ENCODE measurements at regions not wholly inside any gene's neighbourhood (a gene's known extent, or its start where the extent isn't known, plus 50 kb on each side); places are given as distances from the start of the nearest gene placed in this dataset.

- Histone ChIP-seq H3K27me3 (replicated peaks; ENCODE audit: insufficient read depth) (no peaks in the 10 kb centered on the region), H3K4me1 (ENCODE audit: control insufficient read depth in 1 of 2, low read depth in 2 of 2) (no peaks in the 10 kb centered on the region), H3K4me3 (no peak overlapping the region), H3K27ac (no peak overlapping the region), H3K36me3 (no peaks in the 10 kb centered on the region), H3K9me3 (no peaks in the 10 kb centered on the region)
- no peak for DNase-seq (ENCODE audit: low spot score)
- no peak for ATAC-seq (ENCODE audit: insufficient number of reproducible peaks, low FRiP score, low read depth)
- TF ChIP-seq CTCF (IDR thresholded peaks at IDR 0.05) = no peak
These were observed 791.9 kb upstream of the CDH6 start for GRCh38 chr5:30401479-30402058.

GRCh38 chr5:30398423-30398822 lies 795.1 kb upstream of the CDH6 start:
- Histone ChIP-seq H3K4me3 (no peak overlapping the region), H3K9me3 (no peaks in the 10 kb centered on the region), H3K27me3 (replicated peaks; ENCODE audit: insufficient read depth) (no peaks in the 10 kb centered on the region), H3K36me3 (no peaks in the 10 kb centered on the region), H3K4me1 (ENCODE audit: control insufficient read depth in 1 of 2, low read depth in 2 of 2) (no peaks in the 10 kb centered on the region), H3K27ac (no peak overlapping the region)
- TF ChIP-seq CTCF (IDR thresholded peaks at IDR 0.05) = no peak
- DNase-seq (ENCODE audit: low spot score) (no peak), ATAC-seq (ENCODE audit: insufficient number of reproducible peaks, low FRiP score, low read depth) (no peak)

GRCh38 chr5:30392897-30393296 lies 800.6 kb upstream of the CDH6 start:
- Histone ChIP-seq H3K4me3 (no peak overlapping the region), H3K27me3 (replicated peaks; ENCODE audit: insufficient read depth) (no peaks in the 10 kb centered on the region), H3K9me3 (no peaks in the 10 kb centered on the region), H3K27ac (no peak overlapping the region), H3K4me1 (ENCODE audit: control insufficient read depth in 1 of 2, low read depth in 2 of 2) (no peaks in the 10 kb centered on the region), H3K36me3 (no peaks in the 10 kb centered on the region)
- ATAC-seq (ENCODE audit: insufficient number of reproducible peaks, low FRiP score, low read depth) = no peak
- no peak for DNase-seq (ENCODE audit: low spot score)
- no peak for TF ChIP-seq CTCF (IDR thresholded peaks at IDR 0.05)

- no peak for ATAC-seq (ENCODE audit: insufficient number of reproducible peaks, low FRiP score, low read depth)
- no peak for DNase-seq (ENCODE audit: low spot score)
- H3K27me3 ChIP-seq (replicated peaks; ENCODE audit: insufficient read depth) = no peaks in the 10 kb centered on the region
- no peak overlapping the region for H3K4me3 ChIP-seq
- no peak for TF ChIP-seq CTCF (IDR thresholded peaks at IDR 0.05)
- no peaks in the 10 kb centered on the region for H3K36me3 ChIP-seq
- no peak overlapping the region for H3K27ac ChIP-seq
- H3K9me3 ChIP-seq = no peaks in the 10 kb centered on the region
- no peaks in the 10 kb centered on the region for H3K4me1 ChIP-seq (ENCODE audit: control insufficient read depth in 1 of 2, low read depth in 2 of 2)
These were observed 803.4 kb upstream of the CDH6 start for GRCh38 chr5:30390095-30390494.

- H3K27ac ChIP-seq = no peak overlapping the region
- H3K36me3 ChIP-seq = no peaks in the 10 kb centered on the region
- DNase-seq (ENCODE audit: low spot score) (no peak), ATAC-seq (ENCODE audit: insufficient number of reproducible peaks, low FRiP score, low read depth) (no peak)
- no peak overlapping the region for H3K4me3 ChIP-seq
- no peaks in the 10 kb centered on the region for H3K9me3 ChIP-seq
- no peaks in the 10 kb centered on the region for H3K4me1 ChIP-seq (ENCODE audit: control insufficient read depth in 1 of 2, low read depth in 2 of 2)
- no peaks in the 10 kb centered on the region for H3K27me3 ChIP-seq (replicated peaks; ENCODE audit: insufficient read depth)
- TF ChIP-seq CTCF (IDR thresholded peaks at IDR 0.05) = no peak
These were observed 805.4 kb upstream of the CDH6 start for GRCh38 chr5:30387974-30388632.
